ENCODE measurements at regions not wholly inside any gene's neighbourhood (a gene's known extent, or its start where the extent isn't known, plus 50 kb on each side); places are given as distances from the start of the nearest gene placed in this dataset.
A peak's percentile ranks its signal among the peaks of the same experiment; 100 is the strongest.
"Not testable (repeated sequence)": the region's sequence is repeated elsewhere in the genome, so short reads cannot be mapped to it uniquely, and the experiment has no call there.

DNA sequence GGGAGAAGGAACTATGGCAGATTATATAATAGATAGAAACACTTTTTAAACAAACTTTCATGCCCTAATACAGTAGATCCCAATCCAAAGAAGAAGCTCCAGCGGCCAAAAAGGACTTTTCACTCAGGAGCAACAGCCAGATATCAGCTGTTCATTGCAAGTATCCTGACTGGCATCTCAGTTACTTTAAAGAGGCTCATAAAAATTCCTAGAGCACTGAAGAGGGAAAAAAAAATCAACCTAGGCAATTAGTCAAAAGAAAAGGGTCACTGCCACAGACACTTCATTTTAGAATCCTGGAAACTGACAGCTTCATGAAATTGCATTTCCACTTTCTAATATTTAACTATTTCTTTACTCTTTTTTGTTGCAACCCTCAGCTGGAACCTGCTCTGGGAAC lies 170.6 kb upstream of the SOX6 start:
- no peaks in the 10 kb centered on the region for H3K9me3 ChIP-seq (ENCODE audit: control insufficient read depth, insufficient read depth, low read length)
- no peak overlapping the region for H3K27ac ChIP-seq (ENCODE audit: low read depth, low read length)
- DNase-seq (ENCODE audit: low read depth, low spot score): no peak
- no peaks in the 10 kb centered on the region for H3K27me3 ChIP-seq (ENCODE audit: control insufficient read depth, insufficient read depth, low read length)
- no peak overlapping the region for H3K4me3 ChIP-seq (ENCODE audit: low read depth, low read length)
- TF ChIP-seq, protein P1, sequence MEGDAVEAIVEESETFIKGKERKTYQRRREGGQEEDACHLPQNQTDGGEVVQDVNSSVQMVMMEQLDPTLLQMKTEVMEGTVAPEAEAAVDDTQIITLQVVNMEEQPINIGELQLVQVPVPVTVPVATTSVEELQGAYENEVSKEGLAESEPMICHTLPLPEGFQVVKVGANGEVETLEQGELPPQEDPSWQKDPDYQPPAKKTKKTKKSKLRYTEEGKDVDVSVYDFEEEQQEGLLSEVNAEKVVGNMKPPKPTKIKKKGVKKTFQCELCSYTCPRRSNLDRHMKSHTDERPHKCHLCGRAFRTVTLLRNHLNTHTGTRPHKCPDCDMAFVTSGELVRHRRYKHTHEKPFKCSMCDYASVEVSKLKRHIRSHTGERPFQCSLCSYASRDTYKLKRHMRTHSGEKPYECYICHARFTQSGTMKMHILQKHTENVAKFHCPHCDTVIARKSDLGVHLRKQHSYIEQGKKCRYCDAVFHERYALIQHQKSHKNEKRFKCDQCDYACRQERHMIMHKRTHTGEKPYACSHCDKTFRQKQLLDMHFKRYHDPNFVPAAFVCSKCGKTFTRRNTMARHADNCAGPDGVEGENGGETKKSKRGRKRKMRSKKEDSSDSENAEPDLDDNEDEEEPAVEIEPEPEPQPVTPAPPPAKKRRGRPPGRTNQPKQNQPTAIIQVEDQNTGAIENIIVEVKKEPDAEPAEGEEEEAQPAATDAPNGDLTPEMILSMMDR (IDR thresholded peaks at IDR 0.05; ENCODE audit: low read depth, low read length): no peak
- CTCF ChIA-PET: no interaction called here
- POLR2A ChIA-PET: no interaction called here

DNA sequence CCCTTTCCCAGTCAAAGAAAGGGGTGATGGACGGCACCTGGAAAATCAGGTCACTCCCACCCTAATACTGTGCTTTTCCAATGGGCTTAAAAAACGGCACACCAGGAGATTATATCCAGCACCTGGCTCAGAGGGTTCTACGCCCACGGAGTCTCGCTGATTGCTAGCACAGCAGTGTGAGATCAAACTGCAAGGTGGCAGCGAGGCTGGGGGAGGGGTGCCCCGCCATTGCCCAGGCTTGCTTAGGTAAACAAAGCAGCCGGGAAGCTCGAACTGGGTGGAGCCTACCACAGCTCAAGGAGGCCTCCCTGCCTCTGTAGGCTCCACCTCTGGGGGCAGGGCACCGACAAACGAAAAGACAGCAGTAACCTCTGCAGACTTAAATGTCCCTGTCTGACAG lies 164.4 kb upstream of the SOX6 start:
- H3K4me3 ChIP-seq (ENCODE audit: low read depth, low read length); H3K27me3 ChIP-seq (ENCODE audit: control insufficient read depth, insufficient read depth, low read length); CTCF ChIA-PET; POLR2A ChIA-PET; DNase-seq (ENCODE audit: low read depth, low spot score); H3K27ac ChIP-seq (ENCODE audit: low read depth, low read length); H3K9me3 ChIP-seq (ENCODE audit: control insufficient read depth, insufficient read depth, low read length): not testable (repeated sequence)

DNA sequence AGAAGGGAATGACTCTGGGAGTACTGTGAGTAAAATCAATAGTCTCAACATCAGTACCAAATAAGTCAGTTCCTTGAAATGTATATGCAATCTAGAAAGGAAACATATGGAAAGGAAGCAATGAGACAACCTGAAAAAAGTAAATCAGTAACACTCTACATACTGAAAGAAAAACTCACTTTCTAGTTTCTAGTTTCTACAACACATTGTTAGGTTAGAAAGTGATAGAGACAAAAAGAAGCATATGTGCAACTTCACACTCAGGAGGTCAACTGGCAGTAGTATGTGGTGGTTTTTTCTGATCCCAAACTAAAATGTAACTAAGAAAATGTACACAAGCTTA lies 156.5 kb upstream of the SOX6 start:
- ChIA-PET CTCF (no interaction called here), POLR2A (no interaction called here)
- Histone ChIP-seq H3K4me3 (ENCODE audit: low read depth, low read length) (no peak overlapping the region), H3K27ac (ENCODE audit: low read depth, low read length) (no peak overlapping the region), H3K9me3 (ENCODE audit: control insufficient read depth, insufficient read depth, low read length) (no peaks in the 10 kb centered on the region), H3K27me3 (ENCODE audit: control insufficient read depth, insufficient read depth, low read length) (no peaks in the 10 kb centered on the region)
- no peak for DNase-seq (ENCODE audit: low read depth, low spot score)
- TF ChIP-seq, protein P1 (IDR thresholded peaks at IDR 0.05; ENCODE audit: low read depth, low read length): no peak

DNA sequence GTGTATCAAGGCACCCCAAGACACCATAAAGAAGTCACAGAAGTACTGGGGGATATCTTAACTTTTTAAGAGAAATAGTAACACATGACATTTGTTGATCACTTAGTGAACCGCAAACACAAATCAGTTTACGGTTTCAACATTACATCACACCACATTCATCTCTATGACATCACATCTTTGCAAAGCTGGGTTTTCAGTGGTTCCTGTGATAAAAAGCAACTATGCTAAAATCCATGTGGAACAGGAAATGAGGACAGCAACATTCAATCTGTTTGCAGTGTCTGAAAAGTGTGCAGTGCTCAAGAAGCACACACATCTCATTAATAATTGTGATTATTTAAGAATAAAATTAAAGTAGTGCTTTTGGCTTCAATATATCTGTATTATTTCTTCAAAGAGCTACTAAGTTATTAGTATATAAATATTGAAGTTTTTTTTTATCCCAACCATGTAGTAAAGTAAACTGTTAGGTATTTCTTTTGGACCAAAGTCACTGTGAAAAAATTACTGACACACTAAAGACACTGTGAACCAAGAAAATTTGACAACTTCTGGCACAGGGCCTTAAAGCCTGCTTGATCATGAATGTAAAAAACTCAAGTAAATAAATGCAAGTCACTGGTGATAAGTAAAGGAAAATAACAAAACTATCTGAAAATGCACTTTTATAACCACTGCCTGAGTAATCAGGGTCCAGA lies 156.0 kb upstream of the SOX6 start:
- TF ChIP-seq, protein P1 (IDR thresholded peaks at IDR 0.05; ENCODE audit: low read depth, low read length): no peak
- no peak for DNase-seq (ENCODE audit: low read depth, low spot score)
- H3K9me3 ChIP-seq (ENCODE audit: control insufficient read depth, insufficient read depth, low read length): no peaks in the 10 kb centered on the region
- H3K27ac ChIP-seq (ENCODE audit: low read depth, low read length): no peak overlapping the region
- H3K4me3 ChIP-seq (ENCODE audit: low read depth, low read length): no peak overlapping the region
- ChIA-PET CTCF (no interaction called here), POLR2A (interaction anchor here (1.4 kb wide), 1 partner anchor 129 kb away, joined by 8 read pairs; no protein-coding TSS in a partner anchor)
- no peaks in the 10 kb centered on the region for H3K27me3 ChIP-seq (ENCODE audit: control insufficient read depth, insufficient read depth, low read length)

DNA sequence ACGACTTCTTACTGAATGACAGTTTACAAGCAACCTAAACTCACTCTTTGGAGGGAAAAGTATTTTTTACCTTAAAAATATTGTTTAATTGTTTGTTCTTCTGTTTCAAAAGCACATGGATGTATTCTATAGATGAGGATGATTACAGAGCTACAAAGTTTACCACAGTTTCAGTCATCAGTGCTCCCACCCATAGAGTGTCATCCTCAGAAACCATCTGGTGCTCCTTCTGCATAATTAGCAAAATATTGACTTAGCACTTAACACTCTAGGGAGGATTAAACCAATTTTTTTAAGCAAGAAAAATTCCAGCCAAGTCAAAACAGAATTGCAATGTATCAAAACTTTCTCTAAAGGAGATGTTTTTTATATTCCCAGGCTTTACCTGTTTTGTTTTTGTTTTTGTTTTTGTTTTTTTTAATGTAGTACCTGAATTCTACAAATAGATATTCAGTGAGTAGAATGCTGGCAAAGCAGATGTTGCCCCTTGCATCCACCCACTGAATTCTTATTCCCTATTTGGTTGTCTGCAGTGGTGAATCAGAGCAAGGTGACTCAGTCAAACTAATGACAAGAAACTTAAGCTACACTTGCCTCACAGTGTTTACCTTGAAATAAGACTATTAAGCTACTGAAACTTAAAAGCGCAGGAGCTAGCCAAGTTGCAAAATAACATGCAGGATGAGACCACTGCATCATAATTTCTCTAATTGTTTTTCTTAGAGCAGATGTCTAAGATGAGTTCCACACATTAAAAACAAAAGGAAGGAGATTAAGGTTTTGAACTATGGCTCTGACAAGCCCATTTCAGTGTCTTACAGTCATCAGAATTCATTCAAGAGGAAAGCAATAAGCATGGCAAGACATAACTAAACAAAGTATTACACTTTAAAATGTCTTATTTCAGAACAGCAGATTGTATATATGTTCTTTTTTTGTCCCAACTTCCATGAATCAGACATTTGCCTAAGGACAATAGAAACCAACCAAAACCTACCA lies 155.1 kb upstream of the SOX6 start:
- Histone ChIP-seq H3K9me3 (ENCODE audit: control insufficient read depth, insufficient read depth, low read length) (no peaks in the 10 kb centered on the region), H3K27me3 (ENCODE audit: control insufficient read depth, insufficient read depth, low read length) (no peaks in the 10 kb centered on the region), H3K4me3 (ENCODE audit: low read depth, low read length) (no peak overlapping the region), H3K27ac (ENCODE audit: low read depth, low read length) (no peak overlapping the region)
- POLR2A ChIA-PET: interaction anchor here (1.4 kb wide), 1 partner anchor 128 kb away, joined by 8 read pairs; no protein-coding TSS in a partner anchor
- TF ChIP-seq, protein P1 (IDR thresholded peaks at IDR 0.05; ENCODE audit: low read depth, low read length): no peak
- DNase-seq (ENCODE audit: low read depth, low spot score): peak; percentile 81
- CTCF ChIA-PET: no interaction called here
